ENCODE measurements at regions not wholly inside any gene's neighbourhood (a gene's known extent, or its start where the extent isn't known, plus 50 kb on each side); places are given as distances from the start of the nearest gene placed in this dataset.
A peak's percentile ranks its signal among the peaks of the same experiment; 100 is the strongest.
"Not testable (repeated sequence)": the region's sequence is repeated elsewhere in the genome, so short reads cannot be mapped to it uniquely, and the experiment has no call there.

DNA sequence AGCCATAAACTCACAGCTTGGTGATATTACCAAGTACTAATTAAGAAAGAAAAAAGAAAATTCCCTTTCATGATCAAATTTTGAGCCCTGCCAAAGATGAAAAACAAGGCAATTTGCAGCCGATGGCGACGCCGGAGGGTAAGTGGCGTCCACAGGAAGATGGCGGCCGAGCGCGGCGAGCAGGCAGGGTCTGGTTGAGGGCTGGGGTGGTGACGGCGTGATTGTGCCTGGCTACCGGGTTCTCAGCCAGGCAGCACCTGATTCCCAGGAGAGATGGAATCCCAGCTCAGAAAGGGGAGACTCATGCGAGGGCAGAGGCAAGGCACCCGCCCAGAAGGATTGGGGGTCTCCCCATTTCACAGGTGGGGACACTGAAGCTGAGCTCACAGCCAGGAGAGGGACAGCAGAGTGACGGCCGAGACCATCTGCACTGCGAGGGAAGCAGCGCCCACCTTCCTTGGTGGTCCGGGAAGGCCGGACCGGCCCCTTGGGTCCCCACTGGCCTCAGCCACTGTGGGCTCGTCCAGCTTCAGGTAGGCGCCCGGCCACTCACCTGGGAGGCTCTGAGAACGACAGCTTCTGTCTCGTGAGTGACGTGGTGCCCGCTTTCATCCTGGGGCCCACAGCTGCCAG, 145.8 kb downstream of the IGLL1 start:
- DNase-seq (ENCODE audit: extremely low spot score); POLR2A ChIA-PET; CTCF ChIA-PET: not testable (repeated sequence)

DNA sequence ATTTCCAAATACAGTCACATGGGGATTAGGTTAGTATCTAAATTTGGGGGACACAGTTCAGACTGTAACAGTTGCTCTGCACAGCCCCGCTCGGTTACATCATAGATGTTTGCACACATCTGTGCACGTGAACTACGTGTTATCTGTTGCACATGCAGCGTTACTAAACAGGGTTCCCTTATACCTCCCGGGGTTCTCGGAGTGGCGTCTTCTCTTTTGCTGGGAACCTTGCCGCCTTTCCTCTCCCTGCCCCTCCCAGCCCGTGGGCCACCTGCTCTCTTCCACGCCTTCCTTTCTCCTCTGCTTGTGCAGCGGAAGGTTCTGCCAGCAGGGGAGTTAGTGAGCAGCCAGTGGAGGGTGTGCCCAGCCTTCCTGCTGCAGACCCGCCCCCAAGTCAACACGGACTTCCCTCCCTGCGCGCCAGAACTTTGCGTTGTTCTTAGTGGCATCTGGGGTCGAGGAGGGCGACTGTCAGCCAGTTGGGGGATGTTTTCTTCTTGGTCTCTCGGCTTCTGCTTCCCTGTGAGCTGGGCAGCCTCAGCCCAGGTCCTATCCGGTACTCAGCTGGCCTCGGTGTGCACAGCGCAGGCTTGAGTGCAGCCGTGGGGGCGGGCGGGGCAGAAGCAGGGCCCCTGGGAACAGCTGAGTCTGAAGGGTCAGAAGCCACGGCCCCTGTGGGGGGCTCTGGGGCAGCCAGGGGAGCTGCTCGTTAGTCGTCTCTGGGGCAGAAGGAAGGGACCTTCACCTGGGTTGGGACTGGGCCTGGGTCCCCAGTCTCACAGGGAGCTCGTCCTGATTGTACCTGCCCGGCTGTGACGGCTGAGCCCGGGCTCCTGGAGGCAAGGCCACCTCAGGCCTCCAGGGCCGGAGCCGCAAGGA, 146.7 kb downstream of the IGLL1 start:
- POLR2A ChIA-PET; CTCF ChIA-PET; DNase-seq (ENCODE audit: extremely low spot score): not testable (repeated sequence)
- TF ChIP-seq, protein P1, sequence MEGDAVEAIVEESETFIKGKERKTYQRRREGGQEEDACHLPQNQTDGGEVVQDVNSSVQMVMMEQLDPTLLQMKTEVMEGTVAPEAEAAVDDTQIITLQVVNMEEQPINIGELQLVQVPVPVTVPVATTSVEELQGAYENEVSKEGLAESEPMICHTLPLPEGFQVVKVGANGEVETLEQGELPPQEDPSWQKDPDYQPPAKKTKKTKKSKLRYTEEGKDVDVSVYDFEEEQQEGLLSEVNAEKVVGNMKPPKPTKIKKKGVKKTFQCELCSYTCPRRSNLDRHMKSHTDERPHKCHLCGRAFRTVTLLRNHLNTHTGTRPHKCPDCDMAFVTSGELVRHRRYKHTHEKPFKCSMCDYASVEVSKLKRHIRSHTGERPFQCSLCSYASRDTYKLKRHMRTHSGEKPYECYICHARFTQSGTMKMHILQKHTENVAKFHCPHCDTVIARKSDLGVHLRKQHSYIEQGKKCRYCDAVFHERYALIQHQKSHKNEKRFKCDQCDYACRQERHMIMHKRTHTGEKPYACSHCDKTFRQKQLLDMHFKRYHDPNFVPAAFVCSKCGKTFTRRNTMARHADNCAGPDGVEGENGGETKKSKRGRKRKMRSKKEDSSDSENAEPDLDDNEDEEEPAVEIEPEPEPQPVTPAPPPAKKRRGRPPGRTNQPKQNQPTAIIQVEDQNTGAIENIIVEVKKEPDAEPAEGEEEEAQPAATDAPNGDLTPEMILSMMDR (IDR thresholded peaks at IDR 0.05; ENCODE audit: control extremely low read depth, extremely low read depth, low read depth, missing control alignments): peak; percentile 21

DNA sequence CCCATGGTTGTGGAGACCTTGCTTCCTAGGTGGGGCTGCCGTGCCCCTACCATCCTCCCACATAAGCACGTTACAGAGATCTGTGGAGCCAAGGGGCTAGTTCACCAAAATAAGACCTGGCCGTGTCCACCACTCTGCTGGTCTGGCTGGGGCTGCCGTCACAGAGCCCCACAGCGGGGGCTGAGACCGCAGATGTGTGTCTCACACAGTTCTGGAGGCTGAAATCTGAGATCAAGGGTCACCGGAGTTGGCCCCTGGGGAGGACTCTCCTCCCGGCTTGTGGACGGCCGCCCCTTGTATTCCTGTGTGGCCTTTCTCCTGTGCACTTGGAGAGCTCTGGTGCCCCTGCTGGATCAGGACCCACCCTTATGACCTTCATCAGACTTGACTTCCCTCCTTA, 147.4 kb downstream of the IGLL1 start:
- CTCF ChIA-PET; DNase-seq (ENCODE audit: extremely low spot score); POLR2A ChIA-PET: not testable (repeated sequence)

DNA sequence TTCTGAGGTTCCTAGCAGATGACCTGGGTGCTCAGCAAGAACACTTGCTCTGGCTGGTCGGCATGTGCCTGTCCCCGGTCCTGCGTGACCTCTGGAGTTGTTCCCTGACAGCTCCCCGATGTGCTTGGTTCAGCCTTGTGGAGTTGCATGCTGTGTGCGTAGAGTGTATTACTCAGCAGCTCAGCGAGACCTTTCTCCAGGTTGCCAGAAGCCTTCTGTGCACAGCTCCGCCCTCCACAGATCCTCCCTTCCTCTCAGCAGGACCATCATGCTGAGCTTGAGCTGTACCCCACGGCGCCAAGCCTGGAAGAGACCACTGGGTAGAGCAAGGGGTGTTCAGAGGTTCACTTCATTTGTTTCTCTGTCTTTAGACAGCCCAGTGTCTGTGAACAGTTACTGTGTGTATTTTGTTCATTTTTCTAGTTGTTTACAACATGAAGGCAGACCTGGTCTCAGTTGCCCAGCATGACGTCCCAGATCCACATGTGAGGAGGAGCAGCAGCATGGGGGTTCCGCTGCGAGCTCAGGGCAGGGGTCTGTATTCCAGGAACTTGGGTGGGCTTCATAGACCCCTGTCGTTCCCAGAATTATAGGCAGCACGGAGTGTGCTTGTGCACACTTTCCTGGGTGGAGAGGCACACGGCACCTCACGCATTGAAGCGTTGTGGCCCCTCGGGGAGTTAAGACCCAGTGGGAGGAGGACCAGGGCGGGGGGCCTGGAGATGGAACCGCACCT, 148.6 kb downstream of the IGLL1 start:
- ChIA-PET CTCF (no interaction called here), POLR2A (no interaction called here)
- DNase-seq (ENCODE audit: extremely low spot score): no peak
- TF ChIP-seq, protein P1 (IDR thresholded peaks at IDR 0.05; ENCODE audit: control extremely low read depth, extremely low read depth, low read depth, missing control alignments): no peak

DNA sequence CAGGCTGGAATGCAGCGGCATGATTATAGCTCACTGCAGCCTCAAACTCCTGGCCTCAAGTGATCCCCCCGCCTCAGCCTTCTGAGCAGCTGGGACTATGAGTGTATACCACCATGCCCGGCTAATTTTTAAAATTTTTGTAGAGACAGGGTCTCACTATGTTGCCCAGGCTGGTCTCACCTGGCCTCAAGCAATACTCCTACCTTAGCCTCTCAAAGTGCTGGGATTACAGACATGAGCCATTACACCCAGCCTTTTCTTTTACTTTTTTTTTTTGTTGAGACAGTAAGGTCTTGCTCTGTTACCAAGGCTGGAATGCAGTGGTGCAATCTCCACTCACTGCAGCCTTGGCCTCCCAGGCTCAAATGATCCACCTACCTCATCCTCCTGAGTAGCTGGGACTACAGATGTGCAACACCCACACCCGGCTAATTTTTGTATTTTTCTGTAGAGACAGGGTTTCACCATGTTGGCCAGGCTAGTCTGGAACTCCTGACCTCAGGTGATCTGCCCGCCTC, 155.5 kb downstream of the IGLL1 start:
- CTCF ChIA-PET: interaction anchor here (1.4 kb wide), 1 partner anchor 39 kb away, joined by 3 read pairs; no protein-coding TSS in a partner anchor
- DNase-seq (ENCODE audit: extremely low spot score); POLR2A ChIA-PET: not testable (repeated sequence)

DNA sequence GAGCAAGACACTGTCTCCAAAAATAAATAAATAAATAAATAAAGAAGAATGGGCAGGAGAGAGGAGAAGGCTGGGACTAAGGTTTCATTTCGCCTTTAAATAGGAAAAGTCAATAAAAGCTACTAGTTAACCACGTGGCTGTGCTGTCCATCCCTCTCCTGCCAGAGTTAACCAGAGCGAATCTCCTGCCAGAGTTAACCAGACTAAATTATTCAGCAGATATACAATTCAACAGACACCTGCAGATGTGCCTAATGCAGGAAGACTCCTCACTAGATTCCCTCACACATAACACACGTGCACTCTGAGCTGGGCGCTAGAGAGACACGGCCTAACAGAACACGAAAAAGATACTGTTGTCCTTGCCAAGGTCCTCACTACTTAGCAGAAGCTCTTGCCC, 156.1 kb downstream of the IGLL1 start:
- TF ChIP-seq, protein P1 (IDR thresholded peaks at IDR 0.05; ENCODE audit: control extremely low read depth, extremely low read depth, low read depth, missing control alignments): no peak
- POLR2A ChIA-PET: no interaction called here
- CTCF ChIA-PET: interaction anchor here (1.4 kb wide), 1 partner anchor 38 kb away, joined by 3 read pairs; no protein-coding TSS in a partner anchor
- DNase-seq (ENCODE audit: extremely low spot score): no peak

DNA sequence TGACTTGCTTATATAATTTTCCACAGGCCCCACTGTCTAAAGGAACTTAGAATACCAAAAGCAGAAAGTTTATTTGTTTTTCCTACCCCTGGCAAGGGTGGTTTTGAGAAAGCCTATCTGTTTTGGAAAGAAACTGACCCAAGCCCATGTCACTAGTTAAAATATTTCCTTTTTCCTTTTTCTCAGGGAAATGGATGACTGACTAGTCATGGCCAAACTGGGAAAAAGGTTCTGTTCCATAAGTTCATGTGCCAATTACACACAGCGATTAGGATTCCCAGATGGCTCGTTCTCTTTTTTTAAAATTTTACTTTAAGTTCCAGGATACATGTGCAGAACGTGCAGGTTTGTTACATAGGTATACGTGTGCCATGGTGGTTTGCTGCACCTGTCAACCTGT, 157.8 kb downstream of the IGLL1 start:
- CTCF ChIA-PET; DNase-seq (ENCODE audit: extremely low spot score); POLR2A ChIA-PET: not testable (repeated sequence)

DNA sequence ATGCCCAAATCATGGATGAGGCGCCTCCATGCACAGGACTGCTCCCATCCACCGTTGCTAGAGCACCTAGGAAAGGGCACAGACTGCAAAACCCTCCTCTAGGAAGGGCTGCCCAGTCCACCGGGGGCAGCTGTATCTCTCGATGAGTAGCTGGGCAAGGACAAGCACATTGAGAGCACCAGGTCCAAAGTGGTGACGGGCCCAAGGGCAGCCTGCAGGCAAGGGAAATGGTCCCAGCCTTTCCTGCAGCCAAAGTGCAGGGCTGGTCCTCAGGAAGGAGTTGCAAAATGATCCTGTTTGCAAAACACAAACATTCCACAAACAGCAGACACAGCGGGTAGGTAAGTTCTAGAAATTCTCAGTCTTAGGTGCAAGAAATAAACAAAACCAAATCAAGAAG, 158.8 kb downstream of the IGLL1 start:
- DNase-seq (ENCODE audit: extremely low spot score); POLR2A ChIA-PET: not testable (repeated sequence)

DNA sequence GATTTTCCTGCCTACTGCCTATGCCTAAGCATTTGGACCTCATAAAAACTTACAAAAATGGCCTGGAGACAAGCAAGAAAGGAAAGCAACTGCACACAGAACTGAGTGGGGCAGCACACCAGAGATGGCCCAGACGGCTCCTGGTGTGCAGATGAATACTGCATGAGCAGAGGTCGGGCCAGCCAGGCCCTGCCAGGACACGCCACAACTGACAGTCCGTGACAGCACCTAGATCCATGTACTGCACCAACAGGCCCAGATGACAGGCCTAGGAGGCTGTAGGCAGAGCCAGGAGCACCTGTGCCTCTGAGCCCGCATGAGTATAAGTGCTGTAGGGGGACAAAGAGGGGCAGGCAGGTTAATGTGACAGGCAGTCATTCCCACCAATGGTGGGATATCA, 160.2 kb downstream of the IGLL1 start:
- DNase-seq (ENCODE audit: extremely low spot score): no peak
- POLR2A ChIA-PET: no interaction called here

More for the DNA sequence above, 158.8 kb downstream of the IGLL1 start:
- CTCF ChIA-PET: not testable (repeated sequence)

More for the DNA sequence above, 160.2 kb downstream of the IGLL1 start:
- CTCF ChIA-PET: no interaction called here
- TF ChIP-seq, protein P1 (IDR thresholded peaks at IDR 0.05; ENCODE audit: control extremely low read depth, extremely low read depth, low read depth, missing control alignments): no peak

Data from GM10248 (cell line).